Glutamatergic neuron (in vitro differentiated cells): ENCODE measurements at regions not wholly inside any gene's neighbourhood (a gene's known extent, or its start where the extent isn't known, plus 50 kb on each side); places are given as distances from the start of the nearest gene placed in this dataset.
A peak's percentile ranks its signal among the peaks of the same experiment; 100 is the strongest.

ENCODE experiments used
- DNase-seq: peaks from one replicate; pipeline ENCODE4 v3.0.0; 2022
- H3K27ac Mint-ChIP-seq: one replicate; pipeline ENCODE4 v1.8.0; 2020; ENCODE audit warnings: mild to moderate bottlenecking, mixed read lengths, inconsistent platforms; ENCODE audit not compliant: unreplicated experiment
- H3K27me3 Mint-ChIP-seq: one replicate; pipeline ENCODE4 v1.8.0; 2020; ENCODE audit warnings: mild to moderate bottlenecking, moderate library complexity, mixed read lengths, inconsistent platforms; ENCODE audit not compliant: unreplicated experiment
- H3K36me3 Mint-ChIP-seq: one replicate; pipeline ENCODE4 v1.8.0; 2020; ENCODE audit warnings: mild to moderate bottlenecking, mixed read lengths, inconsistent platforms; ENCODE audit not compliant: unreplicated experiment
- H3K4me1 Mint-ChIP-seq: one replicate; pipeline ENCODE4 v1.8.0; 2020; ENCODE audit warnings: mild to moderate bottlenecking, low read depth, mixed read lengths, inconsistent platforms; ENCODE audit not compliant: unreplicated experiment
- H3K4me3 Mint-ChIP-seq: one replicate; pipeline ENCODE4 v1.8.0; 2020; ENCODE audit warnings: mild to moderate bottlenecking, mixed read lengths, inconsistent platforms; ENCODE audit not compliant: unreplicated experiment
- H3K9me3 Mint-ChIP-seq: one replicate; pipeline ENCODE4 v1.8.0; 2020; ENCODE audit warnings: mild to moderate bottlenecking, moderate library complexity, mixed read lengths, inconsistent platforms; ENCODE audit not compliant: unreplicated experiment
- CTCF ChIP-seq: fragments of 200-600 bp; sonication (generic); IDR thresholded peaks from one replicate; pipeline ENCODE4 v1.5.0; 2021; ENCODE audit not compliant: partially characterized antibody, unreplicated experiment

- Mint-ChIP-seq H3K36me3 (no peaks in the 10 kb centered on the region), H3K4me3 (no peak overlapping the region), H3K4me1 (peaks cover 39% of the 10 kb centered on the region), H3K9me3 (peaks cover 11% of the 10 kb centered on the region), H3K27me3 (peaks cover 23% of the 10 kb centered on the region), H3K27ac (peak overlapping the region; percentile 75)
- TF ChIP-seq CTCF, result no peak
- DNase-seq, result no peak
Measured at GRCh38 chr16:85432606-85433005, 180.5 kb upstream of the GSE1 start.

- Mint-ChIP-seq H3K4me1 (peaks cover 48% of the 10 kb centered on the region), H3K27ac (peak overlapping the region; percentile 3), H3K9me3 (peaks cover 15% of the 10 kb centered on the region), H3K27me3 (peaks cover 30% of the 10 kb centered on the region), H3K36me3 (no peaks in the 10 kb centered on the region), H3K4me3 (peak overlapping the region; percentile 9)
- TF ChIP-seq CTCF, result no peak
- DNase-seq, result no peak
Measured at GRCh38 chr16:85433477-85433876, 179.6 kb upstream of the GSE1 start.

- Mint-ChIP-seq H3K9me3 (peaks cover 25% of the 10 kb centered on the region), H3K4me3 (peak overlapping the region; percentile 15), H3K36me3 (no peaks in the 10 kb centered on the region), H3K4me1 (peaks cover 48% of the 10 kb centered on the region), H3K27me3 (peaks cover 33% of the 10 kb centered on the region), H3K27ac (peak overlapping the region; percentile 90)
- TF ChIP-seq CTCF, result no peak
- no peak for DNase-seq
Measured at GRCh38 chr16:85435286-85435685, 177.8 kb upstream of the GSE1 start.

- DNase-seq, result no peak
- H3K9me3 Mint-ChIP-seq, result peaks cover 25% of the 10 kb centered on the region
- no peaks in the 10 kb centered on the region for H3K36me3 Mint-ChIP-seq
- H3K27ac Mint-ChIP-seq, result peak overlapping the region; percentile 90
- peak overlapping the region; percentile 54 for H3K4me3 Mint-ChIP-seq
- no peak for TF ChIP-seq CTCF
- peaks cover 33% of the 10 kb centered on the region for H3K27me3 Mint-ChIP-seq
- H3K4me1 Mint-ChIP-seq, result peaks cover 49% of the 10 kb centered on the region
Measured at GRCh38 chr16:85435700-85436099, 177.4 kb upstream of the GSE1 start.

- Mint-ChIP-seq H3K27me3 (peaks cover 33% of the 10 kb centered on the region), H3K36me3 (no peaks in the 10 kb centered on the region), H3K9me3 (peaks cover 25% of the 10 kb centered on the region), H3K4me3 (peak overlapping the region; percentile 54), H3K27ac (peak overlapping the region; percentile 90), H3K4me1 (peaks cover 49% of the 10 kb centered on the region)
- TF ChIP-seq CTCF, result no peak
- no peak for DNase-seq
Measured at GRCh38 chr16:85436207-85436606, 176.9 kb upstream of the GSE1 start.
